WTC11 (cell line): ENCODE measurements at regions not wholly inside any gene's neighbourhood (a gene's known extent, or its start where the extent isn't known, plus 50 kb on each side); places are given as distances from the start of the nearest gene placed in this dataset.

Source experiments
- ATAC-seq: fragments of 200-7000 bp; cut with Tn5 transposase; 2 replicates; pipeline ENCODE4 v1.10.0; 2021; ENCODE audit warnings: mild to moderate bottlenecking, moderate library complexity
- CTCF ChIA-PET: fragments of 300-600 bp; sonication (Branson Sonifier 250); formaldehyde crosslinking; loops from one replicate; lab custom pipeline; 2021; ENCODE audit warnings: antibody characterized with exemption; lab: Charles Lee
- POLR2A ChIA-PET: fragments of 350-600 bp; sonication (Branson Sonifier 250); formaldehyde crosslinking; loops from one replicate; lab custom pipeline; 2021; ENCODE audit warnings: antibody characterized with exemption; lab: Charles Lee
- DNase-seq: peaks from one replicate; pipeline ENCODE4 v3.0.0; 2021; ENCODE audit warnings: low spot score
- H3K27ac Mint-ChIP-seq: 2 replicates; pipeline ENCODE4 v1.8.0; 2021; ENCODE audit warnings: mixed read lengths
- H3K27me3 Mint-ChIP-seq: 2 replicates; pipeline ENCODE4 v1.8.0; 2021; ENCODE audit warnings: low read depth, mild to moderate bottlenecking, moderate library complexity, mixed read lengths
- H3K36me3 Mint-ChIP-seq: 2 replicates; pipeline ENCODE4 v1.8.0; 2021; ENCODE audit warnings: mixed read lengths
- H3K4me1 Mint-ChIP-seq: 2 replicates; pipeline ENCODE4 v1.8.0; 2022; ENCODE audit warnings: mixed read lengths
- H3K4me3 Mint-ChIP-seq: 2 replicates; pipeline ENCODE4 v1.8.0; 2021; ENCODE audit warnings: mild to moderate bottlenecking, moderate library complexity, mixed read lengths
- H3K9me3 Mint-ChIP-seq: 2 replicates; pipeline ENCODE4 v1.8.0; 2021; ENCODE audit warnings: mixed read lengths
- ATF3 ChIP-seq: sonication (generic); formaldehyde crosslinking; conservative IDR thresholded peaks from 2 replicates; pipeline ENCODE4 v1.8.1; 2022; ENCODE audit warnings: mild to moderate bottlenecking, missing genetic modification reagents
- CTCF ChIP-seq: fragments of 200-600 bp; IDR thresholded peaks from 2 replicates; pipeline ENCODE4 v1.8.0; 2022; ENCODE audit warnings: antibody characterized with exemption
- ELF4 ChIP-seq: sonication (generic); formaldehyde crosslinking; IDR thresholded peaks from 2 replicates; pipeline ENCODE4 v1.8.1; 2022; ENCODE audit warnings: low read depth, mild to moderate bottlenecking, moderate library complexity, missing genetic modification reagents
- EMX1 ChIP-seq: fragments of 250-450 bp; sonication (Bioruptor Pico); IDR thresholded peaks from 2 replicates; pipeline ENCODE4 v1.8.0; 2021; ENCODE audit warnings: mild to moderate bottlenecking
- ERG ChIP-seq: fragments of 250-450 bp; sonication (Bioruptor Pico); IDR thresholded peaks from 2 replicates; pipeline ENCODE4 v1.8.0; 2021; ENCODE audit warnings: mild to moderate bottlenecking
- FOXK1 ChIP-seq: sonication (generic); formaldehyde crosslinking; IDR thresholded peaks from 2 replicates; pipeline ENCODE4 v1.8.0; 2022; ENCODE audit warnings: mild to moderate bottlenecking, moderate library complexity, missing genetic modification reagents
- FOXP1 ChIP-seq: sonication (generic); formaldehyde crosslinking; IDR thresholded peaks from 2 replicates; pipeline ENCODE4 v1.8.0; 2022; ENCODE audit warnings: missing genetic modification reagents, mild to moderate bottlenecking, moderate library complexity, borderline replicate concordance
- JAZF1 ChIP-seq: fragments of 250-450 bp; sonication (Bioruptor Pico); IDR thresholded peaks from 2 replicates; pipeline ENCODE4 v1.9.0; 2021; ENCODE audit warnings: moderate library complexity, mild to moderate bottlenecking, inconsistent platforms
- JUN ChIP-seq: sonication (generic); formaldehyde crosslinking; IDR thresholded peaks from 2 replicates; pipeline ENCODE4 v1.8.0; 2023; ENCODE audit warnings: mild to moderate bottlenecking, missing genetic modification reagents
- NR2C2 ChIP-seq: sonication (generic); formaldehyde crosslinking; IDR thresholded peaks from 2 replicates; pipeline ENCODE4 v1.8.0; 2022; ENCODE audit warnings: mild to moderate bottlenecking, missing genetic modification reagents
- SMAD3 ChIP-seq: sonication (generic); formaldehyde crosslinking; IDR thresholded peaks from 2 replicates; pipeline ENCODE4 v1.8.0; 2022; ENCODE audit warnings: missing genetic modification reagents, mild to moderate bottlenecking, borderline replicate concordance
- STAT6 ChIP-seq: sonication (generic); formaldehyde crosslinking; conservative IDR thresholded peaks from 2 replicates; pipeline ENCODE4 v1.8.1; 2023; ENCODE audit warnings: mild to moderate bottlenecking, low read depth, missing genetic modification reagents, moderate library complexity
- ZBTB43 ChIP-seq: sonication (generic); formaldehyde crosslinking; IDR thresholded peaks from 2 replicates; pipeline ENCODE4 v1.8.1; 2023; ENCODE audit warnings: mild to moderate bottlenecking, missing genetic modification reagents
- ZMAT4 ChIP-seq: fragments of 250-450 bp; sonication (Bioruptor Pico); IDR thresholded peaks from 2 replicates; pipeline ENCODE4 v1.9.0; 2021; ENCODE audit warnings: mild to moderate bottlenecking
- ZNF138 ChIP-seq: sonication (generic); formaldehyde crosslinking; conservative IDR thresholded peaks from 2 replicates; pipeline ENCODE4 v1.8.1; 2022; ENCODE audit warnings: mild to moderate bottlenecking, moderate library complexity, missing genetic modification reagents
- ZNF232 ChIP-seq: sonication (generic); formaldehyde crosslinking; IDR thresholded peaks from 2 replicates; pipeline ENCODE4 v1.8.0; 2022; ENCODE audit warnings: mild to moderate bottlenecking, missing genetic modification reagents
- ZSCAN18 ChIP-seq: fragments of 250-450 bp; sonication (Bioruptor Pico); IDR thresholded peaks from 2 replicates; pipeline ENCODE4 v2.1.2; 2022; ENCODE audit warnings: mild to moderate bottlenecking, moderate library complexity

- ChIA-PET CTCF (interaction anchor here (1.5 kb wide), 1 partner anchor 54 kb away, joined by 3 read pairs; no protein-coding TSS in a partner anchor), POLR2A (no interaction called here)
Observed at GRCh38 chr2:126832757-126833156, 65.9 kb upstream of the TEX51 start.

More at GRCh38 chr2:126832757-126833156, 65.9 kb upstream of the TEX51 start:
- DNase-seq (no peak), ATAC-seq (no peak)
- H3K4me3 Mint-ChIP-seq, result no peak overlapping the region
- H3K9me3 Mint-ChIP-seq, result no peaks in the 10 kb centered on the region
- peaks cover 9% of the 10 kb centered on the region for H3K4me1 Mint-ChIP-seq
- no peaks in the 10 kb centered on the region for H3K36me3 Mint-ChIP-seq
- TF ChIP-seq ZNF232 (CRISPR knock-in tag), result no peak
- no peak for TF ChIP-seq ELF4
- no peak for TF ChIP-seq CTCF
- no peak for TF ChIP-seq FOXP1 (CRISPR knock-in tag)
- no peak for TF ChIP-seq SMAD3
- TF ChIP-seq FOXK1 (CRISPR knock-in tag), result no peak
- TF ChIP-seq ERG (CRISPR knock-in tag), result no peak
- TF ChIP-seq ZSCAN18 (CRISPR knock-in tag), result no peak
- TF ChIP-seq JUN (CRISPR knock-in tag), result no peak
- TF ChIP-seq ZMAT4 (CRISPR knock-in tag), result no peak
- no peak for TF ChIP-seq ZBTB43 (CRISPR knock-in tag)
- TF ChIP-seq ZNF138 (CRISPR knock-in tag), result no peak
- no peak for TF ChIP-seq EMX1
- TF ChIP-seq STAT6 (CRISPR knock-in tag), result no peak
- TF ChIP-seq ATF3 (CRISPR knock-in tag), result no peak
- TF ChIP-seq NR2C2 (CRISPR knock-in tag), result no peak
- TF ChIP-seq JAZF1 (CRISPR knock-in tag), result no peak
- H3K27ac Mint-ChIP-seq, result no peak overlapping the region
- no peaks in the 10 kb centered on the region for H3K27me3 Mint-ChIP-seq
